Endothelial cell of umbilical vein (primary cell): ENCODE measurements at regions not wholly inside any gene's neighbourhood (a gene's known extent, or its start where the extent isn't known, plus 50 kb on each side); places are given as distances from the start of the nearest gene placed in this dataset.

Source experiments
- BruUV-seq: library from RNA; stranded (reverse); fragments of 400-500 nt; replicated peaks from 2 replicates; lab custom pipeline; 2021; lab: Mats Ljungman, UMichigan
- CTCF ChIA-PET: fragments of 300-600, 350-600 bp; sonication (Branson Sonifier 250); formaldehyde crosslinking; loops from one replicate; lab custom pipeline; 2021; ENCODE audit warnings: antibody characterized with exemption, inconsistent platforms; lab: Charles Lee
- POLR2A ChIA-PET: fragments of 300-600, 350-600 bp; sonication (Branson Sonifier 250); formaldehyde crosslinking; loops from one replicate; lab custom pipeline; 2021; ENCODE audit warnings: antibody characterized with exemption, inconsistent platforms; lab: Charles Lee
- DNase-seq: peaks from one replicate; pipeline ENCODE4 v3.0.0-alpha.2; 2011; ENCODE audit warnings: low read depth, low spot score
- FAIRE-seq: peaks from 2 replicates; lab custom pipeline; 2011; peaks lifted over from hg19 to GRCh38; lab: Jason Lieb, UNC
- H2AFZ ChIP-seq: 2 replicates; pipeline ENCODE4 v1.6.0; 2012; ENCODE audit warnings: low read depth, low read length, control low read depth, inconsistent platforms
- H3K27ac ChIP-seq: 2 replicates; pipeline ENCODE4 v1.5.1; 2011; ENCODE audit warnings: low read depth, mild to moderate bottlenecking, control low read depth, low read length, moderate library complexity; ENCODE audit not compliant: insufficient read depth
- H3K27me3 ChIP-seq, 2 experiments: 2 replicates each; pipeline versions ENCODE4 v1.6.0 to v1.6.1; 2011; ENCODE audit warnings: low read length in 2 of 2, mixed read lengths in 1 of 2; ENCODE audit not compliant: control insufficient read depth in 2 of 2, insufficient read depth in 2 of 2
- H3K36me3 ChIP-seq, 2 experiments: 2 replicates in 1 of 2; 3 replicates in 1 of 2; pipeline ENCODE4 v1.5.1; 2011; ENCODE audit warnings: low read length in 2 of 2, mild to moderate bottlenecking in 1 of 2, moderate library complexity in 1 of 2; ENCODE audit not compliant: control insufficient read depth in 2 of 2, insufficient read depth in 2 of 2; ENCODE audit errors: extremely low read depth in 1 of 2
- H3K4me1 ChIP-seq: 3 replicates; pipeline ENCODE4 v1.5.1; 2011; ENCODE audit warnings: mild to moderate bottlenecking, low read length; ENCODE audit not compliant: control insufficient read depth, insufficient read depth; ENCODE audit errors: extremely low read depth
- H3K4me2 ChIP-seq: 2 replicates; pipeline ENCODE4 v1.6.1; 2011; ENCODE audit warnings: low read length, control low read depth, mixed read lengths; ENCODE audit not compliant: insufficient read depth
- H3K4me3 ChIP-seq, 3 experiments: fragments of 200-600 bp in 1 of 3; sonication (generic), shearing (Covaris generic) in 1 of 3; replicated peaks in 1 of 3; 2 replicates each; pipeline ENCODE4 v1.5.1; 2011 to 2016; ENCODE audit warnings: control low read depth in 3 of 3, low read length in 3 of 3, mild to moderate bottlenecking in 2 of 3, inconsistent platforms in 1 of 3, low read depth in 1 of 3, moderate library complexity in 1 of 3; ENCODE audit not compliant: insufficient read depth in 1 of 3
- H3K79me2 ChIP-seq: 2 replicates; pipeline ENCODE4 v1.6.0; 2012; ENCODE audit warnings: low read length, inconsistent platforms; ENCODE audit not compliant: control insufficient read depth, insufficient read depth
- H3K9ac ChIP-seq: replicated peaks from 2 replicates; pipeline ENCODE3; 2011; ENCODE audit warnings: low read length, control low read depth; ENCODE audit not compliant: insufficient read depth; ENCODE audit errors: extremely low read depth
- H3K9me1 ChIP-seq: replicated peaks from 3 replicates; pipeline ENCODE4 v1.6.0; 2011; ENCODE audit warnings: mild to moderate bottlenecking, low read length; ENCODE audit not compliant: control insufficient read depth, insufficient read depth; ENCODE audit errors: extremely low read depth
- H3K9me3 ChIP-seq: replicated peaks from 2 replicates; pipeline ENCODE4 v1.5.1; 2012; ENCODE audit warnings: low read length, inconsistent platforms; ENCODE audit not compliant: control insufficient read depth, insufficient read depth
- H4K20me1 ChIP-seq: replicated peaks from 2 replicates; pipeline ENCODE3; 2011; ENCODE audit warnings: mild to moderate bottlenecking, low read length; ENCODE audit not compliant: control insufficient read depth, insufficient read depth; ENCODE audit errors: extremely low read depth
- EZH2 ChIP-seq: IDR thresholded peaks from 2 replicates; pipeline ENCODE4 v1.6.1; 2012; ENCODE audit warnings: borderline replicate concordance, low read depth, mild to moderate bottlenecking, moderate library complexity, low read length, inconsistent platforms; ENCODE audit not compliant: severe bottlenecking
- FOS ChIP-seq: IDR thresholded peaks from 2 replicates; pipeline ENCODE4 v1.6.1; 2011; ENCODE audit warnings: mild to moderate bottlenecking, low read length, moderate library complexity, borderline replicate concordance; ENCODE audit not compliant: insufficient read depth
- JUN ChIP-seq: IDR thresholded peaks from 2 replicates; pipeline ENCODE4 v1.6.1; 2011; ENCODE audit warnings: borderline replicate concordance, low read depth; ENCODE audit not compliant: insufficient read length, insufficient read depth
- POLR2AphosphoS5 ChIP-seq: IDR thresholded peaks from 2 replicates; pipeline ENCODE4 v1.6.1; 2012; ENCODE audit warnings: low read depth, mild to moderate bottlenecking, control low read depth, low read length, moderate library complexity; ENCODE audit not compliant: insufficient read depth
- dilution Hi-C: fragments of 300-500 bp; cut with MboI; formaldehyde crosslinking; loops from one replicate; pipeline ENCODE4 v1.15.0; 2019; ENCODE audit warnings: low sequenced_read_pairs; ENCODE audit not compliant: extremely low pct_ligation_motif_present
- intact Hi-C: fragments of 100-400 bp; cut with micrococcal nuclease; formaldehyde crosslinking; loops from one replicate; pipeline ENCODE4 v1.10.0; 2022
- TF ChIP-seq, protein P1 (sequence below), 2 donors: IDR thresholded peaks; 1 replicate in 1 of 2; 2 replicates in 1 of 2; pipeline ENCODE4 v1.5.1; 2011; ENCODE audit warnings: low read length in 2 of 2, mild to moderate bottlenecking in 2 of 2, moderate library complexity in 2 of 2, control low read depth in 1 of 2, inconsistent platforms in 1 of 2, low read depth in 1 of 2; ENCODE audit not compliant: insufficient read depth in 1 of 2; ENCODE audit errors: extremely low read depth in 1 of 2
- TF ChIP-seq, protein P2 (sequence below): IDR thresholded peaks from 2 replicates; pipeline ENCODE4 v1.6.1; 2011; ENCODE audit not compliant: insufficient read depth, insufficient read length

GRCh38 chr1:181181792-181182585, 93.5 kb downstream of the IER5 start:
- no peak overlapping the region for H3K9ac ChIP-seq
- dilution Hi-C loops (no loop called here), intact Hi-C loops (no loop called here)
- BruUV-seq: no TSS peak
- H3K36me3 ChIP-seq: no peaks in the 10 kb centered on the region
- no peak overlapping the region for H3K4me3 ChIP-seq
- no peaks in the 10 kb centered on the region for H3K79me2 ChIP-seq
- no peaks in the 10 kb centered on the region for H3K9me3 ChIP-seq
- H3K4me1 ChIP-seq: no peaks in the 10 kb centered on the region
- ChIA-PET POLR2A (no interaction called here), CTCF (interaction anchor here (0.7 kb wide), 2 partner anchors 41 to 243 kb away, joined by 4 to 5 read pairs; no protein-coding TSS in a partner anchor)
- no peak overlapping the region for H3K4me2 ChIP-seq
- H3K27ac ChIP-seq: no peak overlapping the region
- TF ChIP-seq, protein P1, sequence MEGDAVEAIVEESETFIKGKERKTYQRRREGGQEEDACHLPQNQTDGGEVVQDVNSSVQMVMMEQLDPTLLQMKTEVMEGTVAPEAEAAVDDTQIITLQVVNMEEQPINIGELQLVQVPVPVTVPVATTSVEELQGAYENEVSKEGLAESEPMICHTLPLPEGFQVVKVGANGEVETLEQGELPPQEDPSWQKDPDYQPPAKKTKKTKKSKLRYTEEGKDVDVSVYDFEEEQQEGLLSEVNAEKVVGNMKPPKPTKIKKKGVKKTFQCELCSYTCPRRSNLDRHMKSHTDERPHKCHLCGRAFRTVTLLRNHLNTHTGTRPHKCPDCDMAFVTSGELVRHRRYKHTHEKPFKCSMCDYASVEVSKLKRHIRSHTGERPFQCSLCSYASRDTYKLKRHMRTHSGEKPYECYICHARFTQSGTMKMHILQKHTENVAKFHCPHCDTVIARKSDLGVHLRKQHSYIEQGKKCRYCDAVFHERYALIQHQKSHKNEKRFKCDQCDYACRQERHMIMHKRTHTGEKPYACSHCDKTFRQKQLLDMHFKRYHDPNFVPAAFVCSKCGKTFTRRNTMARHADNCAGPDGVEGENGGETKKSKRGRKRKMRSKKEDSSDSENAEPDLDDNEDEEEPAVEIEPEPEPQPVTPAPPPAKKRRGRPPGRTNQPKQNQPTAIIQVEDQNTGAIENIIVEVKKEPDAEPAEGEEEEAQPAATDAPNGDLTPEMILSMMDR (IDR thresholded peaks at IDR 0.05; ENCODE audit: extremely low read depth in 1 of 2, insufficient read depth in 1 of 2, low read depth in 1 of 2, low read length in 2 of 2): no peak
- TF ChIP-seq, protein P2, sequence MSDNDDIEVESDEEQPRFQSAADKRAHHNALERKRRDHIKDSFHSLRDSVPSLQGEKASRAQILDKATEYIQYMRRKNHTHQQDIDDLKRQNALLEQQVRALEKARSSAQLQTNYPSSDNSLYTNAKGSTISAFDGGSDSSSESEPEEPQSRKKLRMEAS: no peak
- TF ChIP-seq EZH2 (no peak), FOS (no peak), JUN (no peak), POLR2AphosphoS5 (no peak)
- peaks cover 8 to 14% of the 10 kb centered on the region in 2 experiments for H3K27me3 ChIP-seq
- H2AFZ ChIP-seq: no peak overlapping the region
- no peaks in the 10 kb centered on the region for H4K20me1 ChIP-seq
- no peak for FAIRE-seq
- no peaks in the 10 kb centered on the region for H3K9me1 ChIP-seq
- DNase-seq: no peak
